Right kidney (tissue), 1 donor: ENCODE measurements at regions not wholly inside any gene's neighbourhood (a gene's known extent, or its start where the extent isn't known, plus 50 kb on each side); places are given as distances from the start of the nearest gene placed in this dataset.

Source experiments
- DNase-seq: peaks from one replicate; pipeline ENCODE4 v3.0.0-alpha.2; 2016

DNA sequence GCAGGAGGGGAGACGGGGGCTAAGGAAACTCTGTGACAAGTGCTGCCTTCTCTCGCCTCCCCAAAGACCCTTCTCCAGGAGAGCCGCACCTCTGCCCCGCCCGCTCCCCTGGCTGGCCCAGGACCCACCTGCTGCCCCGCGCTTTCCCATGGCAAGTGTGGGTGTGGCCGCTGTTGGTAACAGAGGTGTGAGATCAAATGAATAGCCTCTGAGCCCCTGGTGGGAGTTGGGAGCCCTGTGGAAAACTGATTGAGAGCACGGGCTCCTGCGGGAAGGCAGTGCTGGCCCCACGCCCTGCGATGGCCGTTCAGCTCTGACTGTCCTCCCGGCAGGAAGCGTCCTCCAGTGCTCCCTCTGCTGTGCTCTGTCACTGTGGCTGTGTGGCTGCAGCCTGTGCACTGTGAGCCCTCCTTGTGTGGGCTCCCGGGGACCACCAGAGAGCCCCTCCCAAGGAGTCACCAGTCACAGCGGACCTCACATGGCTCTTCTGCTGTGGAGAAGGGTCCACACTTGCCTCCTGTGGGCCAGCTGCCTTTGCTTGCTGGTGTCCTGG, 1275.9 kb downstream of the BRD1 start:
- no peak for DNase-seq

DNA sequence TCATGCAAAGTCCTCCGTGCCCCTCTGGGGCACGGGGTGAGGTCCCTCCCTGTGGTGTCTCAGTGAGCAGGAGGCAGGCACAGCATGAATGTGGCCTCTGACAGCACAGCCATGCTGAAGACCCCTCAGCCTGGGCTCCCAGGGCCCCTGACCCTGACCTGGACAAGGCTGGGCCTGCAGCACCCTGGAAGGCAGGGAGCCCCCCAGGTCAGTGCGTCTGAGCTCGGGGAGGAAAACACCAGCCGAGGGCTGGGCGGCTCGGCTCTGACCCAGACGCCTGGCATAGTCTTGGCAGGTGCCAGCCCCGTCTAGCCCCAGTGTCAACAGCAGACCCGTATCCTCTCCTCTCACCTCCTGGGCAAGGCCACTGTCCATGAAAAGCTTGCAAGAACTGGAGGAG, 1276.6 kb downstream of the BRD1 start:
- no peak for DNase-seq

DNA sequence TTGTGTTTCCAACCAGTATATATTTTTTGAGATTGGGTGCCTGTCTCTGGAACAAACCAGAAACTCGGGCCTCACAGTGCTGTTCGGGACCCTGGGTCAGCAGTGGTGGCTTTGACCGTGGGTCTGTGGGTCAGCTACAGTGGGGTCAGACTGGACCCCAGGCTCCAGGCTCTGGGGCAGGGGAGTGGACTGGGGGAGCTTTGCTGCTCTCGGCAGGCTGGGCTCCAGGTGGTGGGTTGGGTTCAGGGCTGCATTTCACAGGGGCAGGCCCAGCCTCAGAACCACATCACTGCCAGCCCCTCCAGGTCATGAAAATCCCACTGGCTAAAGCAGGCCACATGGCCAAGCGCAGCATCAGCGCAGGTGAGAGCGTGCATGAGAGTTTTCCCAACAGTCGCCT, 1279.3 kb downstream of the BRD1 start:
- DNase-seq: no peak

DNA sequence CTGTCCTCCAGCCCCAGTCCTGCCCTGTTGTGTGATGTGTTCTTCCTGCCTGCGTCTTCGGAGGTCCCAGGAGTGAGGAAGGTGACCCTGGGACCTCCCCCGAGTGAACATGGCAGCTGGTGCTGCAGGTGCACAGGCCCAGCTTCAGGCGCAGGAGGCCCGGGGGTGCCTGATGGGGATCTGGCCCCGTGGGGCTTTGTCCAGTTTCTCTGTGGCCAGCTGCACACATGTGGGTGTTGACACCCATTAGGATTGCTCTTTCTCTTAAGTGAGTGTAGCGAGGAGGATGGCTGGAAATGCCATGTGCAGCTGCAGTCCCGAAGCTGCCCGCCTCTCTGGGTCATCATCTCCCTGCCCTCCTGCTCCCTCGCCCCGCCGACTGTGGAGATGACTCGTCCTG, 1279.7 kb downstream of the BRD1 start:
- DNase-seq: no peak

DNA sequence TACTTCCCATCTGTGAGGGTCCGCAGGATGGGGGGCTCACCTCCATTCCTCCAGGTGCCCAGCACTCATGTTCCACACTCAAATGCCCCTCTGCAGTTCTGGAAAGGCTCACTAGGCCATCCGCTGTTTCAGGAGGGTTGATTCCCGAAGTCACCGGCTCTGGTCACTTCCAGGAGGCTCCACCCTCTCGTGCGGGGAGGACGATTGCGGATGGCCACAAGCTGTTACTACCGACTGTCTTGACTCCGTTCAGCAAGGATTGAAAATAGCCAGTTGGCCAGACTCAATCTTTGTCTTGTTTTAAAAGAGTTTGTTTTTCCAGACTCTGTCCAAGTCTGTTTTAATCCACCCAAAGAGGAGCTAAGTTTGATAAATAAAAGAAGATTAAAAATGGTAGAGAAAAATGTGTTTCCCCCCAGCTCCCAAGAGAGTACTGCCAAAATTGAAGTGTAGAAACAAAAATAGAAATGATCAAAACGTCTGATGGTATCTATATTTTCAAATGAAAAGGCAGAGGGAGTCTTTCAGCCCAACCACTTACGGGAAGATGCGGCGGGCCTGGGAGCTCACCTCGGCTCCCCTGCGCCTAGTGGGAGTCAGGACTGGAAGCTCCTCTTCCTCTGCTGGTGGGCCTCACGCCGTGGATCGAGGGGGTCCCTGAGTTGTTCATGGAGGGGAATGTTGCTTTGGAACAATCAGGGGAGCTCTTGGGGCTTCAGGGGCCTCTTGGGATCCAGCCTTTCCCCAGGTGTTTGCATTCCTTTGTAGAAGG, 1280.8 kb downstream of the BRD1 start:
- no peak for DNase-seq

DNA sequence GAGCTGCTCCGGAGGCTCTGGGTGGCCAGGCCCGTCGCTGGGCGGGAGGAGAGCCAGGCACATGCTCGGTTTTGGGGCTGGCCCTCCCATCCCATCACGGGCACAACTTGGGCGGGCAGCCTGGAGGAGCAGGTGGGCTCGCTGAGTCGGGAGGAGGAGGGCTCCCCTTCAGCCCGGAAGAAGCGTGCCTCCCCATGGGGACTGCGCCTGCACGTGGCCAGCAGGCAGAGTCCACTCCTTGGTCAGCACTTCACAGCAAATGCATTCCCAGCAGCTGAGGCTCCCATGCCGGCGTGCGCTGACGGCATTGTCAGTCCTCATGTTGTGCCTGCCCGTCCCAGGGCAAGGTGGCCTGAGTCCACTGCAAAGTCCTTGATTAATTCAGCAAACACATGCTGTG, 1281.7 kb downstream of the BRD1 start:
- no peak for DNase-seq

DNA sequence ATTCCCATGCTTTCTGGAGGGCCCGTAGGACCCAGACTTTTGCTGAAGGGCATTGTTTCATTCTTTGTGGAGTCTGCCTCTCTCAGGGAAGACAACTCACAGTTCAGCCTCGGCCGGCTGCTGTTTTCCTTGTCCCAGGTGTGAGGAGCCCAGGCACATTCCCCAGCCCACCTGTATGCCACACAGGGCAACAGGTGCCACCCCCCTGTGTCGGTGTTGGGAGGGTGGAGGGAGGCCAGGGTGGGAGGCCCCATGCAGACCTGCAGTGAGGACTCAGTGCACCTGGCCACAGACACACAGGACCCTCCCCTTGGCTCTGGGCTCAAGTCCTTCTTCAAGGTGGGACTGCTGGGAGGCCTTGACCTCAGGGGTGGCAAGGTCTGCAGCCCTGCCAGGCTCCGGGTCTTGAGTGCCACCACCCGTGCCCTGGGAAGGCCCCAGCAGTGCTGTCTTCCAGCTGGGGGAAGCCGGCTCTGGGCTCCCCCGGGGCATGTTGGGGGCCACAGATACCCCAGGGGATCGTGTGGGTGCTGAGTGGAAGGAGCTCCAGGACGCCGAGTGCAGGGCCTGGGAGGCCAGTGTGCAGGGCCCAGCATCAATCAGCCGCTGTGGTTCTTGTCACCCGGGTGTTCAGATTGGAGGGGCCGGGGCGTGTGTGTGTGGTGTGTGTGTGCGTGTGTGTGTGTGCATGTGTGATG, 1286.1 kb downstream of the BRD1 start:
- DNase-seq: no peak

DNA sequence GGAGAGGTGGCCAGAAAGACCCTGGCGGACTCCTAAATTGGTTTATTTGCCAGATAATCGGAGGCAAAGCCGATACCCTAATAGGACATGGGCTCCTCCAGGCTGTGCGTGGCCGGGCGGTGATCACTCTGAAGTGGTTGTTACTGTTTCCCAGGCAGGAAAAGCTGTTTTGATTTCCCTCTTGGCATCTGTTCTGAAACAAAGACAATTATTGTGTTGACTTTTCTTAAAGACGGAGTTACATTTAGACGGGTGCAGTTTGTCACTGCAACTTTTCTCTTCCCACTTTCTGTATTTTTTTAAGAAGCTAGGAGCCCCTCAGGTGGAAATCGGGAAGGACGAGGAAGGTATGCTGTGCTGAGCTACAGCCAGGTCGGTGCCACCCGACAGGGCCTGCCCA, 1288.4 kb downstream of the BRD1 start:
- DNase-seq: no peak

DNA sequence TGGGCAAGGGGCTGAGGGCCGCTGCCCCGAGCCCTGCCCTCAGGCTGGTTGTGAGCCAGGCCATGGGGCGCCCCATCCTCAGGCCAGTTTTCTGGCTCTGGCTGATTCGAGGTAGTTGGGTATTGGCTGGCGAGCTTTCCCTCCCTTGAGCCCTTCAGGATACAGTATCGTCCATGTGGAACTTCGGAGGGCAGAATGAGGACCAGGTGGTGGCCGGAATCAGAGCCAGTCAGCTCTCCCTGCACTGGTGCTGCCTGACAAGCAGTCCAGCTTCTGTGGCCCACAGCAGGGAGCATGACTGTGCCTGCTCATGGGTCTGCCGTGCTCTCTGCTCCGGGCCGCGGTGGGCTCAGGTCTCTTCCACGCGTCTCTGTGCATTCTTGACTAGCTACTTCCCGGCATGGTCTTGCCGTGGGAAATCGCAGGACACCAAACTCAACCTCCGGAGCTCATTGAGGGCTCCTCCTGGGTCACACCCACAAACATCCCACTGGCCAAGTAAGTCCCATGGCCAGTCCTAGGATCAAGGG, 1289.3 kb downstream of the BRD1 start:
- DNase-seq: no peak

DNA sequence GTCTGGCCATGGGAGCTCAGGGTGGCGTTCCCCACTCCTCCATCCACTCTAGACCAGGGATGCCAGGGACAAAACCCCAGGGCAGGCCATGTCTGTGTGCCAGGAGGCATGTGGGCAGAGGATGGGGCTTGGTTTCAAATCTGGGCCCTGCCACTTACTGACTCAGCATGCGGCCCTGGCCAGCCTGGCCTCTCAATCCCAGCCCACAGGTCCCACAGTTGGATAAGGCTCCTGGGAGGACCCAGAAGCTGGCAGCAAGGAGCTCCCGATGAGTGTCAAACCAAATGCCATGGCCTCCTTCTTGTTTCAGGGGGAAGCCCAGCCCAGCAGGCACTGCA, 1290.4 kb downstream of the BRD1 start:
- no peak for DNase-seq

DNA sequence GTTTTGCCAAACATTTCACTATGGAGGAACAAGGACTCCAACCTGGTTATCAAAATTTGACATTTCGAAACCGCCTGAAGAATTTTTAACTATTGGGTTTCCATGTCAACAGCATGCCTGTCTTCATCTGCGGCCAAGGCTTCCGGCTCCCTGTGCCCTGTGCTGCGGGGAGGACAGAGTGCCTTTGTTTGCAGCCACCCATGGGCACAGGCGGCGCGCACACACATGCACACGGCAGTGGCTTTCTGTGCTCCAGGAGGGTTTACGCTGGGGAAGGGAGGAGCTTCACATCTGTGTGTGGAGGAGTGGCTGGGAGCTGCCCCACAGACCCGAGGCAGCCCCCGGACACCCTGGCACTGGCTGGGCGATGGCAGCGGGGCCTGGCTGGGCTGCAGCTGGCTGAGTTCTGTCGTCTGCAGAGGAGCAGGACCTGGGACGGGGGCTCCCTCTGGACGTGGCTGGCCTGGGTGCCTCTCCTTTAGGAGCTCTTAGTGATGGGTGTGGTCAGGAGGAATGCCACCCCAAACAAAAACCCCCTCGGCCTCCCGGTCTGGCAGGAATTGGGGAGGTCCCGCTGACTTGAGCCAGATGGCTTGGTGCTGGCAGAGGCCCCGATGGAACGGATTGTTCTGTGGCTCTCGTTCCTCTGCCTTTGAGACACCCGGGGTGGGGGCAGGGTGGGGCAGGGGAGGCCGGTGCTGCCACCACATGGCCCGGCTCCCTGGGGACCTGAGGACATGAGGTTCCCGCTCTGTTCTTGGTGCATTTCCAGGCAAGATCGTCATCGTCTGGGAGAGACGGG, 1290.9 kb downstream of the BRD1 start:
- DNase-seq: peak; percentile 43

DNA sequence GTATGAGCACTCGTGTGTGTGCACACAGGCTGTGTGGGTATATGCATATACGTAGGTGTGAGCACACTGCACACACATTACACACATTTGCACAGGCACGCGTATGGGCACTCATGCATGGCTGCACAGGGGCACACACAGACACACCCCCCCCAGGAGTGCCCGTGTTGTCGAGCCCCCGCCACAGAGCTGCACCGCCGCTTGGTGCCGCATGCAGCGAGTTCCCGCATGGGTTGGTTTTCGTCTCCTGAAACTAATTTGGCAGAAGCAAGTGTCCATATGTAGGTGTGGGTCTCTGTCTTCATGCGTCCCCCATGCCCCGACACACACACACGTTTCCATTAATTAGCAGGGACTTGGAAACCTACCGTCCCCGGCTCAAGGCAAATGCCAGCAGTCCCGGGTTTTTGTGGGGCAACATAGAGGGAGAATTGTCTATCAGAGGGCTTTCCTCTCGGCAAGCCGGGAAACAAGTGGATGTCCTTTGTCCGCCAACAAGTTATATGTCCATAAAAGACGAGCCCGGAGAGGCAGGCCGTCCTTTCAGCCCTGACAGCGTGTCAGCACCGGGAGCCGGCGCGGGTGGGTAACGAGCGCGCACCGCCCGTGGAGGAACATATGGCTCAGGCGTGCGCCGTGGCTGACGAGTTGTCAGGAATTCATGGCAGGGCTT, 1291.7 kb downstream of the BRD1 start:
- DNase-seq: peak; percentile 41

DNA sequence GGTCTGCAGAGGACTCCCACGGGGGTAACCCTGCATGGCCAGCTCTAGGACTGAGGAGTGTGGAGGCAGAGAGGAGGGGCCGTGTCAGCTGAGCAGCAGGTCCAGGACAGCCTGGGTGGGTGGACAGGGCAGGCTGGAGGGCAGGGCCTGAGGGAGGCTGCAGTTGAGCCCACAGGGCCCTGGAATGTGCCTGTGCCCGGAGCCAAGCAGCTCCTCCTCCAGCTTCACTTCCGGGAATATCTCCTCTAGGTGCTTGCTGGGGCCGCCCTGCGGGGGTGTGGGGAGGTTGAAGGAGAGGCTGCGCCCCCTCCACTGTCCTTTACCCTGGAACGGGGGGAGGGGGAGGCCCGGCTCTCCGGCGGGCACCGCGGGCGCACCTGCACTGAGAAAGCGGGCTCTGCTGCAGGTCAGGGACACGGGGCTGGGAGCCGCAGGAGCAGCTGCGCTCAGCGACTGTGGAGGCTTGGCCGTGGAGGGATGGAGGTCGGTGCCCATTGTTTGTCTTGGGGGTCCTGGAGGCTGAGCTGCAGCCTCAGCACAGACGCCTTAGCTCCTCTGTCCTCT, 1293.2 kb downstream of the BRD1 start:
- no peak for DNase-seq

DNA sequence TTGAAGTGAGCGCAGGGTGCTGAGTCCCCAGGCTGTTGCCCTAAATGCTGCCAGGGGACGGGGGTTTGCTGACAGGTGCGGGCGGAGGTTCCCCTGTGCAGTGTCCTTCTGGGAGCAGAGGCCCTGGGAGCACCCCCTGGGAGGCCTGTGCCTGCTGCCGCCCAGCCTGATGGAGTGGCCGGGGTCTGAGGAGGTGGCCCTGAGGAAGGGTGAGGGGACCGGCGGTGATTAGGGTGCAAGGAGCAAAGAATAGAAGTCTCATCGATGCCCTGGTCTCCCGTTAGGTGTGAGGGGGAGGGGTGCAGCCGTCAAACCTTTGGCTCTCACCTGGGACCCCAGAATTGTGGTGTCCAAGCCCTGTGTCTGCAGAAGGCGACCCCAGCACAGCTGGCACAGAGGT, 1294.7 kb downstream of the BRD1 start:
- no peak for DNase-seq

DNA sequence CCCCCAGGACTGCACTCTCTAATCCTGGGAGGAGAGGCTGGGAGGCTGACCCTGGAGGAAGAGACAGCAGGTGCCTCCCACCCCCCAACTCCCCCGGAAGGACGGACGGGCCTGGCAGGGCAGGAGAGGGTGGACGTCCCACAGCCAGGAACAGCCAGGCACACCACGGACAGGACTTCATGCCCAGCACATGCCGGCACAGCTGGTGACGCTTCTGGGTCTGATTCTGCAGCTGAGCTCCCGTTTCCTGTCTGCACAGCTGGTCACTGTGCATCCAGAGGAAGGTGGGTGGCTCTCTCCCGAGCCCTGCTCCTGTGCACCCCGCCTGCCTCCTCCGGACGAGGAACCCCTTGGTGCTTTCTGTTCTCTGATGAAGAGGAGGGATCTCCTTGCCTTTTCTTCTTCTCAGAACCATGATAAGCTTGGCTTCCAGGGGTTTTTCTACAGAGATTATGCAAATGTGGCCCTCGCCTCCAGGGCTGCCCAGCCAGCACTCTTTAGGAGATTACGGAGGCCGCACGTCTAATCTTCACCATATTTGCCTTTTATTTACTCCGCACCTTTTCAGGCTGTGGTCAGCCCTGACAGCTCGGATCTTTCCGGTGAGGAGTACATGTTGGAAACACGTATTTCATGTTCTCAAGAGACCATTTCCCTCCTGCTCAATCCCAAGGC, 1295.8 kb downstream of the BRD1 start:
- DNase-seq: no peak

DNA sequence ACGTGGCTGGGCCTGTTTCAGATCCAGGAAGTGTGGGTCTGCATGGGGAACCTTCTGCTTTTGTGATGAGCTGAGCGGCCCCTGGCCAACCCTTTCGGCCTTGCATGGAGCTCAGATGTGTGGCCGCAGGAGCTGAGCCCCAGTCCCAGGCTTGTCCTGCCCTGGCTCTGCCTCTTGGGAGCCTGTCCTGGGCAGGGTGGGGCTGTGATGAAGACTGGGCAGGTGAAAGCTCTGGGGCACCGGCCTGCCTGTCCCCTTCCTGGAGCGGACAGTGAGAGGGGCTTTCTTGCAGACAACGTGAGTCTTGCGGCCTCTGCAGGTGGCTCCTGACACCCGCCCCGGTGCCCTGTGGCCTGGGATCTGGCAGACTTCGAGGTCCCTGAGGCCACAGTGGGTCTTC, 1296.6 kb downstream of the BRD1 start:
- no peak for DNase-seq

DNA sequence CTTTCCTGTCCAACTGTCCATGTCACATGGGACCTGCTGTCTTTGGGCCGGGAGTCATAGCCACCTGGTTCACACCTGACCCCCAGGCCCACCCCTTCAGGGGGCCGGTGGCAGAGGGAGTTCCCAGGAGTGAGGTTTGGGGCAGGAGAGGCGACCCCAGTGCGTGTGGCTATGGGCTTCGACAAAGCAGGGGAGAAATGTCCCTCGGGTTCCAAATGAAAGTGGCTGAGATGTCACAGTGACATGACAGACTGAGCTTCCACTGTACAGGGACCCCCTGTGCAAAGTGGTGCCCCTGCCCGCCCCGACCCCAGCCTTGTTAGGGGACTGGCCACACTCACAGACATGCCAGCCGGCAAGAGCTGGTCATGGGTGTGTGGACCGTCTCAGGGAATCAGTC, 1297.0 kb downstream of the BRD1 start:
- DNase-seq: no peak

DNA sequence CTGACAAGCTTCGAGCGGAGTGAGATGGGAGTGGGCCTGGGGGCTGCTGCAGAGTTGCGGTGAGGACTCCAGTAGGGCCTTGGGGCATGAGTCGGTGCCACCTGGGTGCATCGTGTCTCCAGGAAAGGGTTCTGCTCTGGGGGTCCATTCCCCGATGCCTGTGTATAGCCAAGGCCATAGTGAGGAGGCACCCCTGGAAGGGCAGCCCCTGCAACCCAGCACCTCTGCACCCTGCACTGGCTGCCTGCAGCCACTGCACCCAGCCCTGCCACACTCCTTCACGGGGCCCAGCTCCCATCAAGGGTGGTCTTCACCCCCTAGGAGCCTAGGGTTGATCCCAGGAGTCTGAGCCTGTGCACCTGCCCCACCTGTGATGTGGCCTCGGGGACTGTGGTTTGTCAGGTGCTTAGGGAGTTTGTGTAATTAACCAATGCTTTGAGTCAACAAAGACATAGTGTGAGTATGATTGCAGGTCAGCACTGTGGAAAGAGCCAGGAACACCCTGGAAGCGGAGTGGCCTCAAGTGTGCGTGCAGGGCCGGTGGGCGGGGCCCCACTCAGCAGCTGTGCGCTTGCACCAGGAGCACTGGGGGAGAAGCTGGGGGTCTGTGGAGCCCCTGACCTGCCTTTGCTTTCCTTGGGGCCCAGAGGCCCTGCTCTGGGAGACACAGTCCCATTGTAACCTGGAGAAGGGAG, 1299.3 kb downstream of the BRD1 start:
- DNase-seq: no peak

DNA sequence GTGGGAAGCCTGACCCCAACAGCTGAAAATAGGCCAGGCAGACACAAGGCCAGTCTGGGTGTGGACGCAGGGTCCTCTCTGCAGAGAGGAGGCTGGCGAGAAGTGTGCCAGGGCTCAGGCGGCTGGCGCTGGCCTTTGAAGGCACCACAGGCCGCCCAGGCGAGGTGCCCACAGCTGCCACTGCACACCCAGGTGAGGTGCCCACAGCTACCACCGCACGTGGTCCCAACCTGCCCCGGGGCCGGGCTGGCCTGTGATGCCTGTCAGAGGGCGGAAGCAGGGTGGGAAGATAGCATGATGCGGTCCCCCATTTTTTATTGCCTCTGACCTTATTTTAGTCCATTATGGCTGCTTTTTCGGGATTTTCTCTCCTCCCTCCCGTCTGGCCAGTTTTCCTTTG, 1303.9 kb downstream of the BRD1 start:
- DNase-seq: no peak

DNA sequence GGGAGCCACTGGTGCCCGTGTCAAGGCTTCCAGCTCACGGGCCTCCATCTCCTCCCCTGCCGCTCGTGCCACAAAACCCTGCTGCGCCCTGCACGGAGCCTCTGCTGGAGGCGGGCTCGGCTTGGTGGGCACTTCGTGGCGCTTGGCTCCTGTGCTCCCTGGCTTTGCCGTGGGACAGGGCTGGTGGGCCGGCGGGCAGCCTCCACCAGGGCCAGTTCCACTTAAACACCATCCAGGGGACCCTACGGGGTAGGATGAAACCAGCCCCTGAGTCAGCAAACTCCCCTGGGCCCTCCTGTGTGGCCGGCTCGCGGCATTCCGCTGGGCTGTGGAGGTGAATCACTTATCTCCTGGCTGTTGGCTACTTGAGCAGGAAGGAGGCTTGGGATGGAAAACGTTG, 1304.6 kb downstream of the BRD1 start:
- no peak for DNase-seq

DNA sequence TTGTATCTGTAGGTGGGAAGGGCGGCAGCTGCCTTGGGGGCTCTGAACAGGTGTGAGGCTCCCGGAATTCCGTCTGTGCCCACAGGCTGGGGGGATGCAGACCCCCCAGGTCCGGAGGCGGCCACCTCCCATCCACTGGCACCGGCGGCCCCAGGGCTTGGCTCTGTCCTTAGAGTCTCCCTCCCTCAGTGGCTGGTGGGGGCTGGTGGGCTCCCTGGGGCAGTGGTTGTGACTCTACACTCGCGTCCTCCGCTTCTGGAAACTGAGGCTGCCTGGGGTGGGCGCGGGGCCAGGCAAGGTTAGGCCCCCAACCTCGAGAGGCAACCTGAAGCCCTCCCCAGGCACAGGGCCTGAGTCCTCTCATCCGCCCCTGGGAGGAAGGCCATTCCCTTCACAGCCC, 1305.4 kb downstream of the BRD1 start:
- no peak for DNase-seq
